H1 (cell line): ENCODE measurements at regions not wholly inside any gene's neighbourhood (a gene's known extent, or its start where the extent isn't known, plus 50 kb on each side); places are given as distances from the start of the nearest gene placed in this dataset.
A peak's percentile ranks its signal among the peaks of the same experiment; 100 is the strongest.

Source experiments
- CTCF ChIA-PET: fragments of 300-600 bp; sonication (Branson Sonifier 250); formaldehyde crosslinking; loops from one replicate; lab custom pipeline; 2021; ENCODE audit not compliant: partially characterized antibody; lab: Charles Lee
- POLR2A ChIA-PET: fragments of 300-600 bp; sonication (Branson Sonifier 250); formaldehyde crosslinking; loops from one replicate; lab custom pipeline; 2021; ENCODE audit warnings: inconsistent platforms; ENCODE audit not compliant: partially characterized antibody; lab: Charles Lee
- DNase-seq, 2 experiments: peaks; one replicate each; pipeline versions ENCODE4 v3.0.0 to v3.0.0-alpha.2; 2010 to 2022; ENCODE audit warnings: low spot score in 2 of 2, low read depth in 1 of 2, mixed read lengths in 1 of 2
- FAIRE-seq: peaks from 2 replicates; lab custom pipeline; 2011; peaks lifted over from hg19 to GRCh38; lab: Jason Lieb, UNC
- H2AFZ ChIP-seq: 2 replicates; pipeline ENCODE4 v1.8.1; 2012; ENCODE audit warnings: low read length, inconsistent platforms
- H2AK5ac ChIP-seq: 2 replicates; pipeline ENCODE4 v1.6.1; 2013; ENCODE audit warnings: low read depth, low read length
- H2BK120ac ChIP-seq: replicated peaks from 2 replicates; pipeline ENCODE3; 2013; ENCODE audit warnings: low read depth, low read length, inconsistent platforms
- H2BK12ac ChIP-seq: 2 replicates; pipeline ENCODE4 v1.6.1; 2013; ENCODE audit warnings: low read depth, low read length
- H2BK15ac ChIP-seq: 2 replicates; pipeline ENCODE4 v1.6.1; 2013; ENCODE audit warnings: low read length
- H2BK20ac ChIP-seq: 2 replicates; pipeline ENCODE4 v1.6.1; 2013; ENCODE audit warnings: low read length
- H2BK5ac ChIP-seq: 2 replicates; pipeline ENCODE4 v1.6.1; 2013; ENCODE audit warnings: low read depth, low read length
- H3K14ac ChIP-seq: 2 replicates; pipeline ENCODE4 v1.6.1; 2013; ENCODE audit warnings: inconsistent platforms; ENCODE audit not compliant: insufficient read length
- H3K18ac ChIP-seq: 2 replicates; pipeline ENCODE4 v1.6.1; 2013; ENCODE audit warnings: low read length; ENCODE audit errors: extremely low read depth
- H3K23ac ChIP-seq: 2 replicates; pipeline ENCODE4 v1.6.1; 2013; ENCODE audit warnings: inconsistent platforms; ENCODE audit not compliant: insufficient read length
- H3K23me2 ChIP-seq: 2 replicates; pipeline ENCODE4 v1.6.1; 2013; ENCODE audit warnings: low read depth, low read length
- H3K27ac ChIP-seq: 2 replicates; pipeline ENCODE4 v1.6.1; 2011; ENCODE audit warnings: low read depth, low read length, inconsistent platforms
- H3K27me3 ChIP-seq, 4 experiments: replicated peaks in 1 of 4; 1 replicate in 1 of 4; 2 replicates in 3 of 4; pipeline versions ENCODE4 v1.6.1 to v1.8.1; 2011 to 2013; ENCODE audit warnings: low read length in 3 of 4, mild to moderate bottlenecking in 3 of 4, inconsistent platforms in 2 of 4, mixed read lengths in 2 of 4, moderate library complexity in 1 of 4; ENCODE audit not compliant: control insufficient read depth in 3 of 4, insufficient read depth in 3 of 4; ENCODE audit errors: extremely low read depth in 1 of 4
- H3K36me3 ChIP-seq, 4 experiments: 2 replicates each; pipeline versions ENCODE4 v1.6.1 to v1.8.1; 2011 to 2013; ENCODE audit warnings: mild to moderate bottlenecking in 4 of 4, low read length in 3 of 4, moderate library complexity in 2 of 4, control low read depth in 1 of 4, inconsistent platforms in 1 of 4; ENCODE audit not compliant: insufficient read depth in 4 of 4, control insufficient read depth in 2 of 4
- H3K4ac ChIP-seq: replicated peaks from 2 replicates; pipeline ENCODE3; 2013; ENCODE audit warnings: low read length, low read depth, mixed read lengths, inconsistent platforms; ENCODE audit not compliant: insufficient read length
- H3K4me1 ChIP-seq, 4 experiments: replicated peaks in 1 of 4; 1 replicate in 1 of 4; 2 replicates in 3 of 4; pipeline versions ENCODE4 v1.6.1 to v1.8.1; 2011 to 2013; ENCODE audit warnings: low read length in 3 of 4, inconsistent platforms in 2 of 4, mixed read lengths in 1 of 4; ENCODE audit not compliant: insufficient read depth in 4 of 4, control insufficient read depth in 3 of 4
- H3K4me2 ChIP-seq, 2 experiments: 2 replicates each; pipeline versions ENCODE4 v1.6.1 to v1.8.1; 2011 to 2013; ENCODE audit warnings: low read depth in 2 of 2, low read length in 2 of 2, control low read depth in 1 of 2, inconsistent platforms in 1 of 2, mild to moderate bottlenecking in 1 of 2; ENCODE audit not compliant: insufficient read depth in 1 of 2
- H3K4me3 ChIP-seq, 4 experiments: fragments of 200-600, 300-600 bp in 1 of 4; sonication (generic), shearing (Covaris generic), sonication (Bioruptor Twin) in 1 of 4; 2 replicates each; pipeline versions ENCODE4 v1.5.1 to v1.8.1; 2011 to 2016; ENCODE audit warnings: low read length in 4 of 4, low read depth in 3 of 4, control low read depth in 2 of 4, inconsistent platforms in 2 of 4, mild to moderate bottlenecking in 2 of 4, mixed read lengths in 1 of 4, moderate library complexity in 1 of 4; ENCODE audit not compliant: insufficient read depth in 2 of 4; ENCODE audit errors: extremely low read depth in 1 of 4
- H3K56ac ChIP-seq: replicated peaks from 2 replicates; pipeline ENCODE3; 2013; ENCODE audit warnings: low read depth, mild to moderate bottlenecking, mixed read lengths, low read length, inconsistent platforms; ENCODE audit not compliant: insufficient read length
- H3K79me1 ChIP-seq: 2 replicates; pipeline ENCODE4 v1.6.1; 2013; ENCODE audit warnings: low read depth, low read length, control low read depth
- H3K79me2 ChIP-seq, 2 experiments: 2 replicates each; pipeline versions ENCODE4 v1.6.1 to v1.8.1; 2012 to 2013; ENCODE audit warnings: low read length in 2 of 2, mild to moderate bottlenecking in 2 of 2, inconsistent platforms in 1 of 2; ENCODE audit not compliant: insufficient read depth in 2 of 2, control insufficient read depth in 1 of 2
- H3K9ac ChIP-seq, 4 experiments: replicated peaks in 1 of 4; 1 replicate in 1 of 4; 2 replicates in 3 of 4; pipeline versions ENCODE4 v1.6.1 to v1.8.1; 2011 to 2013; ENCODE audit warnings: low read depth in 3 of 4, low read length in 3 of 4, control low read depth in 2 of 4, mild to moderate bottlenecking in 2 of 4, moderate library complexity in 2 of 4, inconsistent platforms in 1 of 4; ENCODE audit errors: extremely low read depth in 1 of 4
- H3K9me3 ChIP-seq, 2 experiments: 2 replicates each; pipeline versions ENCODE4 v1.6.1 to v1.8.1; 2012 to 2013; ENCODE audit warnings: mild to moderate bottlenecking in 2 of 2, moderate library complexity in 2 of 2, control low read depth in 1 of 2, inconsistent platforms in 1 of 2, low read depth in 1 of 2, low read length in 1 of 2, mixed read lengths in 1 of 2; ENCODE audit not compliant: insufficient read depth in 2 of 2
- H4K20me1 ChIP-seq, 2 experiments: replicated peaks in 1 of 2; 2 replicates each; pipeline versions ENCODE3 to v1.8.1; 2011 to 2013; ENCODE audit warnings: inconsistent platforms in 2 of 2, low read length in 2 of 2, mild to moderate bottlenecking in 1 of 2; ENCODE audit not compliant: insufficient read depth in 2 of 2, control insufficient read depth in 1 of 2
- H4K5ac ChIP-seq: 2 replicates; pipeline ENCODE4 v1.6.1; 2013; ENCODE audit warnings: low read length, low read depth, mixed read lengths, inconsistent platforms; ENCODE audit not compliant: insufficient read length
- H4K8ac ChIP-seq: 2 replicates; pipeline ENCODE4 v1.8.0; 2013; ENCODE audit warnings: mild to moderate bottlenecking, moderate library complexity, low read length, inconsistent platforms; ENCODE audit not compliant: insufficient read depth; ENCODE audit errors: extremely low read depth
- H4K91ac ChIP-seq: replicated peaks from 2 replicates; pipeline ENCODE3; 2013; ENCODE audit warnings: low read length, mixed read lengths, inconsistent platforms; ENCODE audit not compliant: insufficient read length
- KDM4A ChIP-seq: IDR thresholded peaks from one replicate; pipeline ENCODE4 v1.7.1; 2012; ENCODE audit warnings: low read depth, mild to moderate bottlenecking, moderate library complexity, low read length, inconsistent platforms; ENCODE audit not compliant: severe bottlenecking
- SP2 ChIP-seq: IDR thresholded peaks from 2 replicates; pipeline ENCODE4 v1.6.1; 2012; ENCODE audit warnings: mild to moderate bottlenecking, low read length, inconsistent platforms
- TAF7 ChIP-seq: optimal IDR thresholded peaks from 2 replicates; pipeline ENCODE3; 2011; ENCODE audit warnings: low read depth, mild to moderate bottlenecking, inconsistent platforms, low read length, moderate library complexity, borderline replicate concordance
- WGBS, 2 experiments: shearing (Covaris generic) in 1 of 2; methylation state at CpG; one replicate each; pipeline versions ENCODE4 v1.1.6 to v1.1.7; 2013 to 2015; ENCODE audit warnings: low lambda C conversion rate in 2 of 2, mixed read lengths in 2 of 2, inconsistent platforms in 1 of 2, low coverage in 1 of 2, missing lambda C conversion rate in 1 of 2; ENCODE audit not compliant: insufficient replicate concordance in 2 of 2, insufficient coverage in 1 of 2, insufficient read length in 1 of 2; ENCODE audit errors: extremely low coverage in 1 of 2, missing lambda C conversion rate in 1 of 2; 5-methylcytosine and 5-hydroxymethylcytosine counted together
- TF ChIP-seq, protein P1 (sequence below): IDR thresholded peaks from 2 replicates; pipeline ENCODE4 v1.6.1; 2011; ENCODE audit warnings: low read depth, mild to moderate bottlenecking, low read length; ENCODE audit not compliant: insufficient read depth

DNA sequence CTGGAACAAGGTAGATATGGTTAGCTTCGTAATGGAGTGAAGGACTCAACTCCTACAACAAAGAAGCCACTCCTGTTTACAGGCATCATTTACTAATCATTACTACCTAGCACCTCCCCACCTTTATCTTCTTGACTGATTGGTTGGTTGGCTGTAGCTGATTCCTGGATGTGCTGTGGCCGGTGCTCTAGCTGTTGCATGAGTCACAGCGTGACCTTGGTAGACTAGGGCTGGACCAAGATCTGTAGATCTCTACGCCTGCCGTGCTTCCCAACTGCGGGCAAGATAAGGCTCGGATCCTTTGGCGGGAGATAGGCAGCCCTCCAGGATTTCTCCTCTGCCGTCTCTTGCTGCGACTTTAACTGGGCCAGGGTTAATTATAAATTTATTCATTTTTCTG lies 194.3 kb upstream of the SOX11 start:
- Histone ChIP-seq H3K18ac (no peak overlapping the region), H4K20me1 (no peaks in the 10 kb centered on the region), H2BK15ac (peak overlapping the region; percentile 81), H3K56ac (no peak overlapping the region), H3K79me2 (no peaks in the 10 kb centered on the region), H3K27ac (no peak overlapping the region), H2AK5ac (no peak overlapping the region), H3K27me3 (no peaks in the 10 kb centered on the region), H2BK5ac (no peak overlapping the region), H3K14ac (no peak overlapping the region), H3K23me2 (no peaks in the 10 kb centered on the region), H3K79me1 (no peaks in the 10 kb centered on the region), H2AFZ (no peak overlapping the region), H4K91ac (no peak overlapping the region), H3K4ac (no peak overlapping the region), H3K23ac (no peak overlapping the region), H4K5ac (no peak overlapping the region), H2BK12ac (no peak overlapping the region), H3K4me2 (no peak overlapping the region), H2BK20ac (no peak overlapping the region), H3K4me3 (no peak overlapping the region), H3K4me1 (peaks cover 0 to 12% (median 6%) of the 10 kb centered on the region in 4 experiments; a peak in 6 of 7 replicates), H2BK120ac (no peak overlapping the region), H3K9ac (no peak overlapping the region), H3K36me3 (no peaks in the 10 kb centered on the region), H4K8ac (no peak overlapping the region), H3K9me3 (no peaks in the 10 kb centered on the region)
- CTCF ChIA-PET = no interaction called here
- POLR2A ChIA-PET = no interaction called here
- DNase-seq = no peak
- WGBS, 2 experiments = 95% methylated on average over 10 of the region's 10 CpGs; no CpG with 5 or more reads in 1 of the 2 experiments
- FAIRE-seq = no peak
- TF ChIP-seq TAF7 (no peak), SP2 (no peak), KDM4A (no peak)
- TF ChIP-seq, protein P1, sequence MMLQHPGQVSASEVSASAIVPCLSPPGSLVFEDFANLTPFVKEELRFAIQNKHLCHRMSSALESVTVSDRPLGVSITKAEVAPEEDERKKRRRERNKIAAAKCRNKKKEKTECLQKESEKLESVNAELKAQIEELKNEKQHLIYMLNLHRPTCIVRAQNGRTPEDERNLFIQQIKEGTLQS = no peak
